GM12878 (cell line): ENCODE measurements at regions not wholly inside any gene's neighbourhood (a gene's known extent, or its start where the extent isn't known, plus 50 kb on each side); places are given as distances from the start of the nearest gene placed in this dataset.
"Not testable (repeated sequence)": the region's sequence is repeated elsewhere in the genome, so short reads cannot be mapped to it uniquely, and the experiment has no call there.

Experiments
- ATAC-seq: fragments of 200-7000 bp; cut with Tn5 transposase; 3 replicates; pipeline ENCODE4 v1.9.1; 2020; ENCODE audit warnings: mild to moderate bottlenecking, moderate library complexity
- BruUV-seq: library from RNA; stranded (reverse); fragments of 400-500 nt; replicated peaks from 2 replicates; lab custom pipeline; 2021; lab: Mats Ljungman, UMichigan
- CTCF ChIA-PET: fragments of 300-600 bp; sonication (Branson Sonifier 250); formaldehyde crosslinking; extraction: SDS; loops from one replicate; lab custom pipeline; 2021; ENCODE audit warnings: inconsistent platforms; lab: Yijun Ruan, JAX
- POLR2A ChIA-PET: fragments of 350-600 bp; formaldehyde crosslinking; extraction: SDS; loops from one replicate; lab custom pipeline; 2021; ENCODE audit warnings: inconsistent platforms; lab: Charles Lee
- RAD21 ChIA-PET: fragments of 300-600 bp; sonication (Branson Sonifier 250); formaldehyde crosslinking; loops from one replicate; lab custom pipeline; 2023; ENCODE audit warnings: antibody characterized with exemption; ENCODE audit not compliant: unreplicated experiment; lab: Charles Lee
- SMC1A ChIA-PET: fragments of 300-600 bp; sonication (Branson Sonifier 250); formaldehyde crosslinking; loops from one replicate; lab custom pipeline; 2023; ENCODE audit not compliant: unreplicated experiment, uncharacterized antibody; lab: Charles Lee
- DNase-seq: peaks from one replicate; pipeline ENCODE4 v3.0.0-alpha.2; 2011; ENCODE audit warnings: low read depth, low spot score
- FAIRE-seq: peaks from 3 replicates; lab custom pipeline; 2011; peaks lifted over from hg19 to GRCh38; lab: Jason Lieb, UNC
- H2AFZ ChIP-seq: 2 replicates; pipeline ENCODE4 v1.6.0; 2011; ENCODE audit warnings: low read depth, low read length, control low read depth; ENCODE audit not compliant: control insufficient read depth
- H3K27ac ChIP-seq: 2 replicates; pipeline ENCODE4 v1.5.1; 2011; ENCODE audit warnings: control low read depth; ENCODE audit not compliant: control insufficient read depth, insufficient read depth
- H3K27me3 ChIP-seq, 2 experiments: replicated peaks in 1 of 2; 2 replicates each; pipeline versions ENCODE4 v1.6.0 to v1.6.1; 2011; ENCODE audit warnings: low read length in 1 of 2; ENCODE audit not compliant: control insufficient read depth in 2 of 2, insufficient read depth in 2 of 2
- H3K36me3 ChIP-seq, 2 experiments: 2 replicates each; pipeline ENCODE4 v1.5.1; 2011; ENCODE audit warnings: low read length in 1 of 2; ENCODE audit not compliant: control insufficient read depth in 2 of 2, insufficient read depth in 2 of 2
- H3K4me1 ChIP-seq: 2 replicates; pipeline ENCODE4 v1.6.1; 2011; ENCODE audit warnings: mild to moderate bottlenecking, low read length, moderate library complexity, mixed read lengths; ENCODE audit not compliant: control insufficient read depth, insufficient read depth
- H3K4me2 ChIP-seq: 2 replicates; pipeline ENCODE4 v1.6.0; 2011; ENCODE audit warnings: control low read depth; ENCODE audit not compliant: control insufficient read depth, insufficient read depth
- H3K4me3 ChIP-seq: fragments of 200-600 bp; sonication (generic); 2 replicates; pipeline ENCODE4 v1.5.1; 2016
- H3K79me2 ChIP-seq: 2 replicates; pipeline ENCODE4 v1.6.0; 2011; ENCODE audit warnings: low read length; ENCODE audit not compliant: control insufficient read depth, insufficient read depth
- H3K9ac ChIP-seq: 2 replicates; pipeline ENCODE4 v1.8.0; 2011; ENCODE audit warnings: low read length, control low read depth, mixed read lengths; ENCODE audit not compliant: control insufficient read depth, insufficient read depth
- H3K9me3 ChIP-seq: replicated peaks from 3 replicates; pipeline ENCODE4 v1.5.1; 2011; ENCODE audit warnings: mild to moderate bottlenecking, low read length; ENCODE audit not compliant: control insufficient read depth, insufficient read depth
- H4K20me1 ChIP-seq: 2 replicates; pipeline ENCODE4 v1.6.0; 2011; ENCODE audit not compliant: control insufficient read depth, insufficient read depth
- whole genome bisulfite sequencing: methylation state at CpG from one replicate; pipeline ENCODE4 v1.1.6; 2016; ENCODE audit warnings: low lambda C conversion rate; ENCODE audit not compliant: insufficient replicate concordance, insufficient coverage; ENCODE audit errors: missing lambda C conversion rate; 5-methylcytosine and 5-hydroxymethylcytosine counted together
- in situ Hi-C: fragments of 300-500 bp; cut with MboI; formaldehyde crosslinking; loops from 9 replicates; pipeline ENCODE4 v1.14.3; 2018; ENCODE audit warnings: mixed read lengths
- intact Hi-C: fragments of 100-400 bp; cut with micrococcal nuclease; formaldehyde crosslinking; loops from one replicate; pipeline ENCODE4 v1.14.2; 2022; ENCODE audit not compliant: unreplicated experiment

GRCh38 chr14:105764254-105764901 lies 238.0 kb downstream of the TMEM121 start:
- not testable (repeated sequence) for DNase-seq
- in situ Hi-C loops = loop anchor here (5.0 kb wide), 1 partner anchor 147 kb away; no protein-coding TSS in a partner anchor

GRCh38 chr14:105765072-105765825 lies 238.9 kb downstream of the TMEM121 start:
- SMC1A ChIA-PET, H3K9ac ChIP-seq, CTCF ChIA-PET, H3K4me1 ChIP-seq, H3K27ac ChIP-seq, intact Hi-C loops, H3K79me2 ChIP-seq, POLR2A ChIA-PET, H2AFZ ChIP-seq, RAD21 ChIA-PET, H3K27me3 ChIP-seq, H4K20me1 ChIP-seq, BruUV-seq, DNase-seq, H3K4me3 ChIP-seq, ATAC-seq, H3K4me2 ChIP-seq, H3K9me3 ChIP-seq, FAIRE-seq, in situ Hi-C loops, H3K36me3 ChIP-seq: not testable (repeated sequence)
- WGBS = no CpG with 5 or more reads among the region's 23 CpGs

More at GRCh38 chr14:105764254-105764901, 238.0 kb downstream of the TMEM121 start:
- H3K4me2 ChIP-seq, H3K27ac ChIP-seq, H3K79me2 ChIP-seq, intact Hi-C loops, ATAC-seq, H3K36me3 ChIP-seq, H3K27me3 ChIP-seq, H3K9ac ChIP-seq, SMC1A ChIA-PET, H4K20me1 ChIP-seq, FAIRE-seq, RAD21 ChIA-PET, H3K4me3 ChIP-seq, H3K9me3 ChIP-seq, BruUV-seq, POLR2A ChIA-PET, CTCF ChIA-PET, H2AFZ ChIP-seq, H3K4me1 ChIP-seq: not testable (repeated sequence)
- 0% methylated on average over 1 of the region's 35 CpGs for WGBS
